Activated CD4-positive, alpha-beta T cell treated with anti-CD3 and anti-CD28 coated beads, Interleukin-2, amount 50 U/mL, for 24 hours (primary cell): ENCODE measurements at regions not wholly inside any gene's neighbourhood (a gene's known extent, or its start where the extent isn't known, plus 50 kb on each side); places are given as distances from the start of the nearest gene placed in this dataset.

Experiments
- DNase-seq, 2 donors: peaks; one replicate each; pipeline ENCODE4 v3.0.0-alpha.2; 2020; ENCODE audit warnings: low read depth in 1 of 2, low spot score in 1 of 2

DNA sequence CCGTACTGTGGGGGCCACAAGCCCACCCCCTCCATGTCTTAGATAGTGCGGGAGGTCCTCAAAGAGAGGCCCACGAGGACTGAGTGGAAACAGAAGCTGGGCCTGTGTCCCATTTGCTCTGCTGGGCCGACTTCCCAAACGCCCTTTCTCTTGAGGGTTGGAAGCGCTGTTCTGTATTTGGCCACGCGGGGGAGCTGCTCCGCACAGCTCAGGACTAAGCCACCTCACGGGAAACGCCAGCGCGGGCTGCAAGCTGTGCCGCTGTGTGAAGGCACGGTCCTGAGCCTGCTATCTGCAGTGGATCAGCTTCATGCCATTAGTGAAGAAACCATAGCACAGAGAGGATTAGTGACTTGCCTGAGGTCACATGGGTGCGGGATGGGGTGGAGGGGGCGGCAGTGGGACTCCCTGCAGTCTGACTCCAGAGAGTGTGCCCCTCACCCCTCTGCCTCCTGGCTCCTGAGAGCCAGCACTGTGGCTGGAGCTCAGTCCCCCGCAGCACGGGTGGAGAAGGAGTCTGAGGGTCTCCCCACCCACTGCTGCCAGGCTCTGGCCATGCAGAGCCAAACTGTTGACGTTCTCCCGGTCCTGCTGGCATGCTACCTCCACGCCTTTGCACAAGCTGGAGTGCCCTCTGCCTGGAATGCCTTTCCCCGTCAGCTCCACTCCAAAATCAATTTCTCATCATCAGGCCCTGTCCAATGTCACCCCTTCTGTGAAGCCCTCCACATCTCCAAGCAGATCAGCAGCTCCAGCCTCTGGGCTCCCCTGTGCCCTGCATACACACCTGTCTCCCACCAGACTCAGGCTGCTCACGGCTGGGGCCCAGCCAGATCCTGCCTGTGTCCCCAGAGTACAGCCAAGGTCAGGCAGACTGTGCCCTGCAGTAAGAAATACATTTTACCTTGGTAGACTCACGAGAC lies 51.5 kb upstream of the LRRC32 start:
- DNase-seq = peak; percentile 57 to 71

DNA sequence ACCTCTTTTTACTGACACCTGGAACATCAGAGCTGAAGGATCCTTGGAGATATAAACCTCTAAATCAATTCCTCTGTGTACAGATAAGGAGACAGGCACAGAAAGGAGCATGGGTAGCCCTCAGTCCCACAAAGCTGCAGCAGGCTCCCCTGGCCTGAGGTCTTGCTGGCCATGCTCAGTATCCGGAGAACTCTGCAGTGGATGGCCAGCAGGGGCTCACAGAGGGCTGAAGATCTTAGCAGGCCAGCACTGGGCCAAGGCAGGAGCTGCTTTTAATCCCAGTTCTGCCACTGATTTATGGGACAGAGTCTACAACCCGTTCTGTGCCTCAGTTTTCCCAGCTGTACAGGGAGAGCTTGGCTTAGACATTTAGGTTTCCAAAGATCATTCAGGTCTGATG lies 52.6 kb upstream of the LRRC32 start:
- no peak for DNase-seq

DNA sequence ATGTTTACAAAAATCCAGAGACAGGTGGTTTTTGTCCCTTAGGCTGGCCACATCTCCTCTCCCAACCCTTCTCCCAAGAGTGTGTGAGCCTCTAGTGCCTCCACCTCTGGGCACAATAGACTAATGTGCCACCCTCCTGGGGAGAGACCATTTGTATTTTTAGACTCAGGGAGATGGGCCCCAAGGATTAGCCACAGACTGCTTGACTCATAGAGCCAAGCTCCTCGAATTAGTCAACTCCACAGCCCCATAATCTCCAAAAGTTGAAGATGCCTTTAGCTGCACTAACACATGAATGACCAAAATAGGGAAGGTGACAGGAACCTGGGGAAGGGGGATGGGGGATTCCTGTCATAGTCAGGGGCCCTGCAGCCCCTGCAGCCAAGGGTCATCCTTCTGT lies 53.0 kb upstream of the LRRC32 start:
- DNase-seq = no peak

DNA sequence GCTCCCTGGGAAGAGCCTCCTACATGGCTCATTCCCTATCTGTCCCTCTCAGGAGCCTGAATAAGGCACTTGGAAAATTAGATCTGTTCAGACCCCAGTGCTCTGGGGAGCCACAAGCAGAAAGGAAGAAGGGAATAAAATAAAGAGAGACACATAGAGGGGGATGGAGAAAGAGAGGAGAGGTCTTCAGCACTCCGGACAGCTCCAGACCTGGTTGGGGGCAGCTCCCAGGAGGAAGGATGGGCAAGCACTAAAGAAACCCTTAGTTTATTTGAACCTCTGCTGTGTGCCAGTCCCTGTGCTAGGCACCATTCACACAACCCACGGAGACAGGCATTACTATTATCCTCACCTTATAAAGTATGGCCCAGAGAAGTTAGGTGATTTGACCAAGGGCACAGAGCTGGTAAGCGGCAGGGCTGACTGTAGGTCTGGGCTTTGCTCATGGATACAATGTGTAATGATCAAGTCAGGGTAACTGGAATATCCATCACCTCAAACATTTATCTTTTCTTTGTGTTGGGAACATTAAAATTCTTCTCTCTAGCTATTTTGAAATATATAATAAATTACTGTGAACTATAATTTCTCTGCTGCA lies 53.7 kb upstream of the LRRC32 start:
- no peak for DNase-seq

GRCh38 chr11:76728227-76728626 lies 54.9 kb upstream of the TSKU start:
- DNase-seq = no peak

GRCh38 chr11:76728778-76729177 lies 54.4 kb upstream of the TSKU start:
- DNase-seq = no peak

- no peak for DNase-seq
Measured at GRCh38 chr11:76729214-76729613, 53.9 kb upstream of the TSKU start.

- DNase-seq = no peak
Measured at GRCh38 chr11:76730887-76731565, 52.1 kb upstream of the TSKU start.

- no peak for DNase-seq
Measured at GRCh38 chr11:76732643-76733042, 50.5 kb upstream of the TSKU start.
